ENCODE measurements at regions not wholly inside any gene's neighbourhood (a gene's known extent, or its start where the extent isn't known, plus 50 kb on each side); places are given as distances from the start of the nearest gene placed in this dataset.

DNA sequence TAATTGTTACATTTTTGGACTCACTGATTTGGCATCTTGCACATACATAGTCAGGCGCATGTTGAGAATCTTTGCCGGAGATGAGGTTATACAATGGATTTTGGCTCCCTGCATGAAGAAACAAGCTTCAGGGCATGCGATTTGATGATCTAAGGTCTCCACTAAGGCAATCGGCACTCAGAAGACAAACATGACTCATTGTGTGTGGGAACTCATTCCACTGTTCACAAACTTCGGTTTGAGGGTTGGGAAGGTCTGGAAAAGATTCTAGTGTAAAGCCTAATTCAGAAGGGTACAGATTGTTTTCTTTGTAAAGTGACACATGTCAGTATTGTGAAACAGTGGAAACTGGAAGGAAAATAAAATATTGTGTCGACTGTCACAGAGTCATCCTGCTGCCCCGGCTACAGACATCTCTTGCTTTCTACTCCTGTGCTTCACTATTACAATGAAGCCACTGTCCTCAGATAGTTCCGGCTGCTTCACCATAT is 192.6 kb upstream of the HMGA2 start:
- Histone ChIP-seq H3F3A (ENCODE audit: insufficient read depth) (no peaks in the 10 kb centered on the region), H3K27ac (ENCODE audit: low read depth, low read length) (no peak overlapping the region), H3K4me3 (ENCODE audit: insufficient read depth, low read length, poor library complexity, severe bottlenecking) (no peak overlapping the region)

DNA sequence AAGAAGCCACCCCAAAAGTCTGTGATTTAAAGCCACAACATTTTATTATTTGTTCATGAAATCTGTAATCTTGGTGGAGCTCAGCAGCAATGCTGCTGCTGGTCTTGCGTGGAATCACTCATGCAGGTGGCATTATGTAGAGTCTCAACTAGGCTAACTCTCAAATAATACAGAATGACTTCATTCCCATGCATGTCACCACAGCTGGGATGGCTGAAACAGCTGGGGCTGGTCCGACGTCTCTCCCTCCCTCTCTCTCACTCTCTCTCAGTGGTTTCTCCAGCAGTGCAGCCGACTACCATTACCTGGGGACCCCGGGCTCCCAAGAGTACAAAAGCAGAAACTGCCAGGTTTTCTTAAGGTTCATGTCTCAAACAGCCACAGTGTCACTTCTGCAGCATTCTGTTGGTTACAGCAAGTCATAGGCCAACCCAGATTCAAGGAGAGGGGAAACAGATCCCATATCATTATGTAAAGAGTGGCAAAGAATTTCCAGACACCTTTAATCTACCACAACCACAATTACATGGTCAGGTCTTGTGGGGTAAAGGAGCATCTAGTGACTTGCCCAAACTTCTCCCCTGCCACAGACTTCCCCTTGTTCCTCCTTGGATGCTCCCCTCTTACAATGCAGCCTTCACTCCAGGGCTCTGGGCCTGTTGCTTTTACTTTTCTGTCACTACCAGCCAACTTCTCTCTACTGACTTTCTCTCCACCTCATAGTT is 192.0 kb upstream of the HMGA2 start:
- no peak overlapping the region for H3K27ac ChIP-seq (ENCODE audit: low read depth, low read length)
- no peak overlapping the region for H2AFZ ChIP-seq (ENCODE audit: low read depth, low read length, severe bottlenecking)
- no peak overlapping the region for H3K9ac ChIP-seq (ENCODE audit: low read length)
- H4K20me1 ChIP-seq (ENCODE audit: low read depth, low read length), result no peaks in the 10 kb centered on the region
- no peaks in the 10 kb centered on the region for H3K36me3 ChIP-seq (ENCODE audit: low read length)
- no peaks in the 10 kb centered on the region for H3K79me2 ChIP-seq (ENCODE audit: insufficient read depth, low read length)
- H3K4me2 ChIP-seq (ENCODE audit: low read depth, low read length, poor library complexity, severe bottlenecking), result no peak overlapping the region
- no peaks in the 10 kb centered on the region for H3K9me3 ChIP-seq (ENCODE audit: insufficient read depth, low read length)
- H3K4me3 ChIP-seq (ENCODE audit: insufficient read depth, low read length, poor library complexity, severe bottlenecking), result no peak overlapping the region
- TF ChIP-seq EZH2phosphoT487 (conservative IDR thresholded peaks at IDR 0.05; ENCODE audit: low read length), result no peak
- TF ChIP-seq, protein P1, sequence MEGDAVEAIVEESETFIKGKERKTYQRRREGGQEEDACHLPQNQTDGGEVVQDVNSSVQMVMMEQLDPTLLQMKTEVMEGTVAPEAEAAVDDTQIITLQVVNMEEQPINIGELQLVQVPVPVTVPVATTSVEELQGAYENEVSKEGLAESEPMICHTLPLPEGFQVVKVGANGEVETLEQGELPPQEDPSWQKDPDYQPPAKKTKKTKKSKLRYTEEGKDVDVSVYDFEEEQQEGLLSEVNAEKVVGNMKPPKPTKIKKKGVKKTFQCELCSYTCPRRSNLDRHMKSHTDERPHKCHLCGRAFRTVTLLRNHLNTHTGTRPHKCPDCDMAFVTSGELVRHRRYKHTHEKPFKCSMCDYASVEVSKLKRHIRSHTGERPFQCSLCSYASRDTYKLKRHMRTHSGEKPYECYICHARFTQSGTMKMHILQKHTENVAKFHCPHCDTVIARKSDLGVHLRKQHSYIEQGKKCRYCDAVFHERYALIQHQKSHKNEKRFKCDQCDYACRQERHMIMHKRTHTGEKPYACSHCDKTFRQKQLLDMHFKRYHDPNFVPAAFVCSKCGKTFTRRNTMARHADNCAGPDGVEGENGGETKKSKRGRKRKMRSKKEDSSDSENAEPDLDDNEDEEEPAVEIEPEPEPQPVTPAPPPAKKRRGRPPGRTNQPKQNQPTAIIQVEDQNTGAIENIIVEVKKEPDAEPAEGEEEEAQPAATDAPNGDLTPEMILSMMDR (IDR thresholded peaks at IDR 0.05; ENCODE audit: insufficient read depth, low read length, poor library complexity, severe bottlenecking), result no peak
- H3F3A ChIP-seq (ENCODE audit: insufficient read depth), result no peaks in the 10 kb centered on the region
- no peaks in the 10 kb centered on the region for H3K27me3 ChIP-seq (ENCODE audit: low read length)
- no peaks in the 10 kb centered on the region for H3K9me2 ChIP-seq (replicated peaks; ENCODE audit: insufficient read depth, low read length)

More for the DNA sequence above, 192.6 kb upstream of the HMGA2 start:
- Histone ChIP-seq H3K36me3 (ENCODE audit: low read length) (no peaks in the 10 kb centered on the region), H4K20me1 (ENCODE audit: low read depth, low read length) (no peaks in the 10 kb centered on the region), H3K27me3 (ENCODE audit: low read length) (no peaks in the 10 kb centered on the region), H3K9ac (ENCODE audit: low read length) (no peak overlapping the region), H2AFZ (ENCODE audit: low read depth, low read length, severe bottlenecking) (no peak overlapping the region), H3K4me2 (ENCODE audit: low read depth, low read length, poor library complexity, severe bottlenecking) (no peak overlapping the region), H3K9me3 (ENCODE audit: insufficient read depth, low read length) (no peaks in the 10 kb centered on the region), H3K79me2 (ENCODE audit: insufficient read depth, low read length) (no peaks in the 10 kb centered on the region), H3K9me2 (replicated peaks; ENCODE audit: insufficient read depth, low read length) (no peaks in the 10 kb centered on the region)
- no peak for TF ChIP-seq EZH2phosphoT487 (conservative IDR thresholded peaks at IDR 0.05; ENCODE audit: low read length)

DNA sequence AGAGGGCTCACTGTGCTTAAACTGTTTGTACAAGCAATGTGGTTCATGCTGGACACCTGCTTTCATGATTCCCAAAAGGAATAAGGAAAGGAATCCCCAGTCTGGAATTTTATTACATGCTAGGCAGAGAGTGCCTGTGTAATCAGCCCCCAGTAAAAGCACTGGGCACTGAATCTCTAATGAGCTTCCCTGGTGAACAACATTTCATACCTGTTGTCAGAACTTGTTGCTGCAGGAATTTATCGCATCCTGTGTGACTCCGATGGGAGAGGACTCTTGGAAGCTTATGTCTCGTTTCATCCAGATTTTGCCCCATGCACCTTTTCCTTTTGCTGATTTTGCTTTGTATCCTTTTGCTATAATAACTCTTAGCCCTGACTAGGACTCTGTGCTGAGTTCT is 190.2 kb upstream of the HMGA2 start:
- Histone ChIP-seq H3K27me3 (ENCODE audit: low read length) (no peaks in the 10 kb centered on the region), H3K36me3 (ENCODE audit: low read length) (no peaks in the 10 kb centered on the region), H3F3A (ENCODE audit: insufficient read depth) (no peaks in the 10 kb centered on the region), H4K20me1 (ENCODE audit: low read depth, low read length) (no peaks in the 10 kb centered on the region), H3K4me3 (ENCODE audit: insufficient read depth, low read length, poor library complexity, severe bottlenecking) (no peak overlapping the region), H3K79me2 (ENCODE audit: insufficient read depth, low read length) (no peaks in the 10 kb centered on the region), H3K9me3 (ENCODE audit: insufficient read depth, low read length) (no peaks in the 10 kb centered on the region), H3K4me2 (ENCODE audit: low read depth, low read length, poor library complexity, severe bottlenecking) (no peak overlapping the region), H2AFZ (ENCODE audit: low read depth, low read length, severe bottlenecking) (no peak overlapping the region), H3K9ac (ENCODE audit: low read length) (no peak overlapping the region), H3K27ac (ENCODE audit: low read depth, low read length) (no peak overlapping the region), H3K9me2 (replicated peaks; ENCODE audit: insufficient read depth, low read length) (no peaks in the 10 kb centered on the region)
- no peak for TF ChIP-seq EZH2phosphoT487 (conservative IDR thresholded peaks at IDR 0.05; ENCODE audit: low read length)
- TF ChIP-seq, protein P1 (IDR thresholded peaks at IDR 0.05; ENCODE audit: insufficient read depth, low read length, poor library complexity, severe bottlenecking), result no peak

DNA sequence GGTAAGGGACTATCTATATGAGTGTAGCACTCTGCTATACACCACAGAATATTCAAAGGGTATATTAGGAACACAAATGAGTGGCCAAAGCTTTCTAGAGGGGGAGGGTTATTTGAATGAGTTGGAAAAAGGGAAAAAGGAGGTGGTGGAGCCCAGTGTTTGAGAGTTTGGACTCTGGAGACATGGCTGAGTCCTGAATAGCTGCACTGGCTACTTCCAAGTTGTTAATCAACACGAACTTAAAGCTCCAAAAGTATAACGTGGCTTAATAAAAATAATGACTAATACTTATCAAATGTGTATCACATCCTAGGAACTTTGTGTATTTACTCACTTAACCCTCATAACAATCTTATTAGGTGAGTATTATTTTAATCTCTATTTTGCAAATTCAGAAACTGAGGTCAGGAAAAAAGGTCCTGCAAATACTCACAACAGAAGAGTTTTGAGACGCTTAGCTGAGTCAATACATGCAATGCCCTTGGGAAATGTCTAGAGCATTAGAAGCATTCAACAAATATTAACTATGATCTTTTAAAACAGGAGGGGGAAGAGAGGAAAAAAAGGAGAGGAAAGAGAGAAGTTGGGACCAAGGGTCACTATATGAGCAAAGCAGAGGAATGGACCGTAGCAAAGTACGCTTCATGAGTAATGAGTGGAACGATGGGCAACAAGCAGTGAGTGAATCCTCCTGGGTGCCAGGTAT is 189.5 kb upstream of the HMGA2 start:
- no peak overlapping the region for H3K4me2 ChIP-seq (ENCODE audit: low read depth, low read length, poor library complexity, severe bottlenecking)
- no peak overlapping the region for H3K4me3 ChIP-seq (ENCODE audit: insufficient read depth, low read length, poor library complexity, severe bottlenecking)
- no peaks in the 10 kb centered on the region for H3K9me3 ChIP-seq (ENCODE audit: insufficient read depth, low read length)
- no peak overlapping the region for H3K9ac ChIP-seq (ENCODE audit: low read length)
- H3K9me2 ChIP-seq (replicated peaks; ENCODE audit: insufficient read depth, low read length), result no peaks in the 10 kb centered on the region
- H3K36me3 ChIP-seq (ENCODE audit: low read length), result no peaks in the 10 kb centered on the region
- H3K79me2 ChIP-seq (ENCODE audit: insufficient read depth, low read length), result no peaks in the 10 kb centered on the region
- no peak overlapping the region for H2AFZ ChIP-seq (ENCODE audit: low read depth, low read length, severe bottlenecking)
- no peaks in the 10 kb centered on the region for H3K27me3 ChIP-seq (ENCODE audit: low read length)
- no peaks in the 10 kb centered on the region for H4K20me1 ChIP-seq (ENCODE audit: low read depth, low read length)
- TF ChIP-seq EZH2phosphoT487 (conservative IDR thresholded peaks at IDR 0.05; ENCODE audit: low read length), result no peak
- no peaks in the 10 kb centered on the region for H3F3A ChIP-seq (ENCODE audit: insufficient read depth)
- no peak overlapping the region for H3K27ac ChIP-seq (ENCODE audit: low read depth, low read length)
